ENCODE measurements at regions not wholly inside any gene's neighbourhood (a gene's known extent, or its start where the extent isn't known, plus 50 kb on each side); places are given as distances from the start of the nearest gene placed in this dataset.

DNA sequence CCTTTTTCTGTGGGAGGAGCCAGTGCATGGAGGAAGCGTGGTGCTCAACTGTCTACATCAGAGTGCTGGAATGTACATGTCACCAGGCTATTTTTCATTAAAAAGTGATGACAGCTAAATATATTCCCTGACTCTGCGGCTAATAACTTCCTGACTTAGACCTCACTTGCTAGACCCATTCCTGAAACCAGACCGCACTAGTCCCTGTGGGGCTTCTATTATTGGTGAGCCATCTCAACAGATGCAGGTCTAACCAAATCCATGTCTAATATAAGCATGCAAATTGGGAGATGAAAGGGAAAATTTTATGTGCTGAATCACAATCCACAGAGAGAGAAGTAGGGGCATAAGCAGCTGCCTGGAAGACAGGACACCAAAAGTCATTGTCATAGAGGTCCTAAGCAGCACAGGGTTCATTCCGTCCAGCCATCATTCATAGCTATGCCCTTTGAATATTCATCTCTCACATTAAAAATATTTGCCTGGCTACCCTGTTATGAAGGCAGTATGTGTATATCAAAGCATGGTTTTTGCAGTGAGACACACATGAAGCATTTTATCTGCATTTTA, 110.9 kb upstream of the BLID start:
- DNase-seq, result no peak

DNA sequence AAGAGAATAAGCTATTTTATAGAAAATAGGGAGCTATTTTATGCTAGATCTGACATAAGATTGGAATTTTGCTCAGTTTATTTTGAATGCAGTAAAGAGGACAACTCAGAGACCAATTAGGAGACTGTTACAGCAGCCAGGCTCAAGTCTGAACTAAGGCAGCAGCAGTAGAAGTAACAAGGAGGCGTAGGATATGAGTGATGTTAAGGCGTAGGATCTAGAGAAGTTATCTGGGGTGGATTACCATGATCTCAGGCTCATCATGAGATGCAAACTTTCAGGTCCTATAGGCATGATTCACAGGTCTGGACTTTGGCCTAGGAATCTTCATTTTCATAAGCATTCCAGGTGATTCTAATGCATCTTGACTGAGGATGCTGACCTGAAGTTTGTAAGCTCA, 108.9 kb upstream of the BLID start:
- no peak for DNase-seq

DNA sequence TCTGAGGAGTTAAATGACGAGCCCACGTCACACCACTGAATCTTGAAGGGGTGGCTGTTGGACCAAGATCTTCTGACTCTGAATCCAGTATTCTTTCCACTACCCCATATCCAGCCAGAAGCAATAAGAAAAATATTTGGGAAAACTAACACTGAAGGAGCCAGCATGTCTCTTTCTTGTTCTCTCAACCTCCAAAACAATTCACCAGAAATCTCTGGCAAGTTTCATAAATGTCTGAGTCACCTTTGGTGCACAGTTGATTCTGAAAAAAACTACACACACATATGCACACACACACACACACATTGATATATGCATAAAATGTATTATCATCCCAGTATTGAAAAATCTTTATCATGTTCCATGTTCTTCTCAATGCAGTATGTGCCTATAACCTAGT, 104.3 kb upstream of the BLID start:
- DNase-seq, result no peak

DNA sequence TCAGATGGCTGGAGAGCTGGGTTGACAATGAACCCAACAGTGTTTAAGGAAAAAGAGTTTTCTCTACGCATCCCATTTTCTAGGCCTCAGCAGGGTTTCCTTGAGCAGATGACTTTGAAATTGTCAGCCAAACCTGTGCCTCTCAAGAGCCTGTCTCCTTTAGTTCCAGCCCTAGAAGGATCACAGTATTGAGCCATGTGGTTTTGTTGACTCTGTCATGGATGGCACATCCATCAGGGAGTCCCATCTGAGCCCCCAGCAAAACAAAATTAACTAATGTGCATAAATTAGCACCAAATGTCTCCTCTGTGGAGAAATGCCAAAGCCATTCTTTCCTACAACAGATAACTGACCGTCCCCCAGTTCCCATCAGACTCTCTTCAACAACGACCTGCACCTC, 103.8 kb upstream of the BLID start:
- DNase-seq, result no peak

DNA sequence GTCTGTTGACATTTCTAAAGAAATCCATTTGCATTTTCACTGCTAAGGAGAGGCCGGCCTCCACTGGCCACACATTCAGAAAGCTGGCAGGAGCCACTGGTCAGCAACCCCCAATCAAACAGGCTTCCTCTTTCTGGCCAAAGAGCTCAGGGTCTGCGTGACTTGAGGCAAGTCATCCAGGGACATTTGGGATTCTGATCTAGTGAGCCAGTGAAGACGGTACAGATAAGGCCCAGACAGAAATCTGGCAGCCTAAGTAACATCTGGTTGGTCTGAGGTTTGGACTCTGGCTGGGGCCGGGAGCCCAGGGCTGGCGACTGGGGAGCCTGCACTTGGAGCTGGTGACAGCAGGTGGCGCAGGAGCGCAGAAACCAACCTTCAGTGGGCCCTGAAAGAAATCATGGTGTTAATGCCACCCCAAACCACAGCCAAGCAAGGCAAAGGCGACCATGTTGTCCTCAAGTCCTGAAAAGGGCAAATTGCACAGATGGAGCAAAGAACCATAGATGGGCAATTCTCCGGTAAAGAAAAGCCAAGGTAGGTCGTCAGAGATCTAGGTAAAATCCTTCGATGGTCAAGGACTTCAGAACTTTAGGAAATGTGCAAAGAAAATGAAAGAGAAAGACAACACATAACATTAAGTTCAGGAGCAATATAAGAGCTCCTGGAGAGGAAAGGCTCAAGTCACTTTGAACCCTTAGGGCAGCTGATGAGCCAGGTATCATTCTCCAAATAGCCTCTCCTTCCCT, 99.4 kb upstream of the BLID start:
- peak; percentile 78 for DNase-seq

DNA sequence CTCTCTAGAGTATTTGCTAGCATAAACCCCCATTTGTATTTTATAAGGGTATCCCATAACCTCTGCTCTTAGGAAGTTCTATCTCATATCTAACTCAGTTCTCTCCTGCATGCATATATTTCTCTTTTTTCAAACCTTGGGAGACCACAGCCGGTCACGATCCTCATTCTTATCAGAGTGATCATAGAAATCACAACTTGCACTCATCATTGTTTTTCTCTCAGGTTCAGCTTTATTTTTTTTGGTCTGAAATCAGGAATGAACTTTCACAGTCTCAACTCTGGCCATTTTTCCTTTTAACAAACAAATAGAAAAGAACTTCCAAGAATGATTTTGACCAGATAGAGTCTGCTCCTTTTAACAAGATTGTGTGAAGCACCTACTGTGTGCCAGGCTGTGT, 98.6 kb upstream of the BLID start:
- DNase-seq, result no peak

DNA sequence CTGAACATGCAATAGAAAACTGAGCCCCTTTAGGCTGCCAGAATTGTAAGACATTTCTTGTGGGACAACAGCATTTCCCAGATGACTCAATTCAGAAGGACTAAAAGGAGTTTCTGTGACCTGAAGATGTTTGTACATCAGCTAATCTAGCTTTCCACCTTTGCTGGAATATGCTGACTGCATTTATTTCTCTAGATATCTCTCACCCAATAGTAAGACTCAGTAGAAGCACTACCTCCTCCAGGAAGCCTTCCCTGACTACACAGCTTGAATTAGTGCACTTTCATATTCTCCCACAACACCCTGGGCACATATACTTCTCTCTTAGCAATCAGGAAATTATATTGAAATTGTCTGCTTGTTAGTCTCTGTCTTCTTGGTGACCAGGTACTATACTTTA, 98.1 kb upstream of the BLID start:
- no peak for DNase-seq

DNA sequence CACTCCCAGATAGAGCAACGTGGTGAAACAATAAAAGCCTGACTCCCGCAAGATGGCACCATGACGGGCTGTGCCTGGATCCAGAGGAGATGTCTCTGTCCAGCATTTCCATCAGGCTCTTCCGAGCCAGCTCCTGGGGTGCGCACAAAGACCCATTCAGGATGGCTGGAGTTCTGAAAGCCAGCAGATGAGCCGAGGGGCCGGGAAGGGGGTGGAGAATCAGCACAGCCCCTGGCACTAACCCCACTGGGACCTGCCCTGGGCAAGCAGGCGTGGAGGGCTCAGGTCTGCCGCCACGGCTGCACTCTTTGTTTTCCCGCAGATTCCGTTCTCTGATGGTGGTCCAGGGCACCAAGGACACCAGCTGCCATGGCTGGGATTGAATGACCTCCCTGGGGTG, 97.2 kb upstream of the BLID start:
- no peak for DNase-seq

DNA sequence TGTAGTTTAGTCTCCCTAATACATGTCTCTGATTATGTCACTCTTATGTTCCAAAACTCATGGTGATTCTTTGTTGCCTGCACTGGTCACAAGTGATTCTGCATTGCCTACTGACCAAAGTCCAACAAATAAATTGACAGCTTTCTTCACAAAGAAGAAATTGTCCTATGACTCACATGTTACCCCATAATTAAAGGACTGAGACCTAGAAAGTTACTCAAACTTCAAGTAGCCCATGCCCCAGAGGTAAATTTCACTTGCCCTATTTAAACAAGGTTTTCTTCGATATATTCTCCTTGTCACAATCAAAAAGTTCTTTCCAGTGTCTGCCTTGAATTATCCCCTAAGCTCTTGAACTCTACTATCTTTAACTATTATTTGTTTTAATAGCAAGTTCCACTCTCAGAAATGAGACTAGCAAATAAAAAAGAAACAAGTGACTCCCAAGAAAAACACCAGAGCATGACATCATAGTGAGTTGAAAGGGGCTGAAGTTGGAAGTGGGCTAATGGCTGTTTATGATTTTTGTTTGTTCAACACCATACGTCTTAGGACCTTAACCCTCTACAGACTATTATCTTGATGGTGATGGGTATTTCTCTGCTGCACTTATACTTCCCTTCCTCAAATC, 94.5 kb upstream of the BLID start:
- DNase-seq, result no peak

DNA sequence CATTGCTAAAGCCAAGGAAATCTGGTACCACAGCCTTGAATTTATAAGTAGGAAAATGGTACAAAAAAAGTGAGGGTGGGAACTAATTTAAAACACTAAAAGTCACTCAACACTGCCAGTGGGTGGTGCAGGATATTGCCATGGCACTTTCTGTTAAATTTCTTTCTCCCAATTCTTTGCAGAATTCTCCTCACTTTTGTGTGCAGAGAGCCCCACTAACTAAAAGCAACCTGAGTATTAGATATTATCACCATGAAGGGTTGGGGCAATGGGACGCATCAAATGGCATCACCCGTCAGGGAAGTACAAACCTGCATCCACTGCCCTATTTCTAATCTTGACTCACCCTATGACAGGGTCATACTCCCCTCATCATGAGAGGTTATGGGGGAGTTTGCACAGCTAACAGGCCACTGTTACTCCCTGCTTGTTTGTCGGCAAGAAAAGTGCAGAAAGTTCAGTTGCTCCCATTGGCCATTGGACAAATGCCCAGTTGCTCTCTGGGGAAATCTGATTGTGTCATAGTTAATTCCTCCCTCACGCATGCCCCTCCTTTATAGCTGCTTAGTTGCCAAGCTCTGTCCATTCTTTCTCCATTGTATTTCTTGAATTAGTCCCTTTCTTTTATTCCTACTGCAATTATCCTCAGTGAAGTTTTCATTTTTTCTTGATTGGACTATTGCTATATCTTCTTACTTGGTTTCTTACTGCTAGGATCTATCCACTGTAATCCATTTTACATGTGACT, 93.8 kb upstream of the BLID start:
- DNase-seq, result peak; percentile 55

DNA sequence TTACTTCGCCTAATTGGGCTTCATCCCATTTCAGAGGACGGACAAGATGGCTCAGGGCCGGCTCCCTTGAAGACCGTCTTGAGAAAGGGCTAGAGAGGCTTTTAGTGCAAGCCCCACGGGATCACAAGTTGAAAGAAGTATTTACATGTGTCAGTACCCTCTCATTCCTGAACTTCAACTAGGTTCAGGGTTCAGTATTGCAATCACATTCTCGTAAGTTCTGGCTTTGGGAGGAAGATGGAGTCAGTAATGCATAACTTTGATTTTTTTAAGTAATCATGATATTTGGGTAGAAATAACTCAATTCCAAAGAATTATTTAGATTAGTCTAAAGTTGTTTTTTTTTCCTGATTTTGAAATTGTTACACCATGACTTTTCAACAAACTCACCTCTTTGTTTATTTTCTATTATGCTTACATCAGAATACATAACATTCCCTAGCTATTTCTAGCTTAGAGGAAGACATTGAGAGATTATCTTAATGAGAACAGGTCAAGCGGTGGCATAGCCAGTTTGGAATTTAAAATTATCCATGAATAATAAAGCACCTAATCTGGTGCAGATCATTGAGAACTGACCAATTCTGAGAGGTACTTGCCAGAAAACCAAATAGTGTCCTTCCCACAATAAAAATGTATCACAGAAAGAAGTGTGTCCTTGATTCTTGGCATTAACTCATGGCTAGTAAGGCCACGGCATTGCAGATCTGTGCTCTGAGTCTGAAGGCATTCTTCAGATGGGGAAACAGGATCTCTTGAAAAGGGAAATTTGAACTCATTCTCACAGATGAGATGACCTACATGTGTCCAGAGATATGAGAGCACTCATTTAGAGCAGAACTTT, 92.1 kb upstream of the BLID start:
- no peak for DNase-seq

DNA sequence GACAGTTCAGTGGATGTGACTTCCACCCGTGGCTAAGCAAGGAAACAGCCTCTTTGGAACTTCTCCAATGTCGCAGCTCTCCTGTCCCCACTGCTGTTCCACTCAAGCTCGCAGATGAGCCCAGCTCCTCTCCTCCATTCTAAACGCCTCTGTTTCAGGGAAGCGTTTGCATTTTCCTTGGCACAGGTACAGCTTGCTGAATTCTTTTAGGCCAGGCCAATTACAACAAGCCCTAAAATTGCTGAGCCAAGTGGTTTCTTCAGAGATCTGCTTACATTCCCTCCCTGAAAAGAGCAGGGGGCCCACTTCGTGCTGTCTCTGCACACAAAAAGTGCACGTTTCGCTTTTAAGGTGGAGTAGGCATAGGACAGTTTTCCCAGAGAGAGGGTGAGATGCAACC, 91.5 kb upstream of the BLID start:
- DNase-seq, result peak; percentile 86

DNA sequence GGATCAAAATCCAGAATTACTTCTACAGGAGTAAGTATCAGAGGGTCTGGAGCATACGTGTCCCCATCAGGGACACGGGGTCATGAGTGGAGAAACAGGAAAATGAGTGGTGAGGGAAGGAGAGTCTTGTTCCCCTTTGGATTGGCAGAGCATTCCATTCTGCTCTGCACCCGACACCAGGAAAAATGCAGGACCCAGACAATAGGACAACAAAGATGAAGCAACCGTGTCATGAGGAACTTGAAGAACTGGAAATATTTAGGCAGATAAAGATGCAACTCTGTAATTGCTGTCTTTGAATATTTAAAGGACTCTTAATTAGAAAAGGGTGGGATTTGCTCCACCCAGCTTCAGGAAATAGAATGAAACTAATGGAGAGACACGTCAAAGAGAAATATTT, 89.0 kb upstream of the BLID start:
- no peak for DNase-seq

DNA sequence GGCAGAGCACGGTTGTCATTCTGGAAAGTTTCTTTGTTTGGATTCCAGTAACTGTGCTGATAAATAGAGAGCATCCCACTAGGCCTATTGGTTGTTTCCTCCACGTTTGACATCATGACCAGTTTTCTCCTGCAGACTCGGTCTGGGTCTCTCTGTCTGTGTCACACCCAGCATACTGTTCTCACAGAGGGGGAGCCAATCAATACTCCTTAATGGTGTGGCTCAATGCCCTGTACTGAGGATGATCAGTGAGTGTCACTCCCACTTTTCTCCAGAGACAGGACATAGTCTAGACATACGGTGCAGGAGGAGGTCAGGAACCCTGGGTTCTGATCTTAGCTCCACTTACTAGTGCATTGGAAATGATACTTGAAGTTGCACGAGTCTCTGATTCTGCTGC, 88.2 kb upstream of the BLID start:
- DNase-seq, result no peak

DNA sequence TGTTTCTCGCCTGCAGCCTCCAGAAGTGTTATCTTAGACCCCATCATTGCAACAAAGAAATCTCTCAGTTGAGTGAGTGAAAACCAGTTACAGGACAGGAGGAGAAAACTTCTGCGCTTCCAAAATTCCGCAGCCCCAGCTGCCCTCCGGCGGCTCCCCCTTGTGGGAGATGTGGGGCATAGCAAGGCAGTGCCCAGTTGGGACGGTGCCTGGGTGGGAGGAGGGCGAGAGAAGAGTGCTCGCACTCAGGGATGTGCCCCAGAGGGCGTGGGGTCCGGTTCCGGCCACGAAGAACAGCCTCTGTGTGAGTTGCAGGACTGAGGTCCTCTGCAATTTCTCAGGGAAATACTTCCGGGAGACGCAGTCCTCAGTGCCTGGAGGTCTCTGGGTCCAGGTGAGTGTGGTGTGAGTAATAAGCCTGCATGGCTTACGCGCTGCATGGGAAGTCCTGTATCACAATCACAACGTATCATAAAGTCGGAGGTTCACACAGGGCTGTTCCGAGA, 87.0 kb upstream of the BLID start:
- peak; percentile 91 for DNase-seq

DNA sequence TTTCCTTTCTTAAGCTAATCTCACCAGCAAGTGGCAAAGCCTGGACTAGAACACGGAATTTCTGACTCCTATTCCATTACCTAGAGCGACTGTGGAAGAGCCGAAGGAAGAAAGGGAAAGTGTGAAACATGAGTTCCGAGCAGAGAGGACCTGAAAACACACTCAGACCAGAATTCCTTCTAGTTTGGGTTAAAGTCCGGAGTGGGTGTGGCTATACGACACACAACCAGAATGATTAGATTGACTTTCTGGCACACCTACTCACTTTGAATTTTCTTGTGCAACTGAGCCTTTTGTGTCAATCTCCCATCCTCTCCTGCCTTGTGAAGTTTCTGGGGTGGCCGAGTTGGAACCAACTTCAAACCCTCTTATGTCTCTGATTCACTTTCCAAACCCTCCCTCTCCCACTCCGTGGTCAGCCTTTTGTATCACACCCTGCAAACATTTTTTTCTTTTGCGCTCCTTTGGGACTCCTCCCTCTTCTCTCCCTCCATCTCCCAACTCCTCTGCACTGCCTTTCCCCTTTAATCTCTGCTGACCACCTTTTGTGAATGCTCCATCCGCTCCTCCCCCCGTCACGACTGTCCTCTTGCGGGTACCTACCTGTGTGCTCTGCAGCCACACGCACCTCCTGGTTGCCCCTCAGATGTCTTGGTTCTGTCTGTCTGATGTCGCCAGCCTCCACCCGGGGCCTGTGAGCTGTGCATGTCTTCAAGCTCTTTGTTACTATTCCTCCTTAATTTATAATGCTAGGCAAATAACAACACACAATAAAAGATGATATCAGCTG, 86.3 kb upstream of the BLID start:
- DNase-seq, result peak; percentile 50

DNA sequence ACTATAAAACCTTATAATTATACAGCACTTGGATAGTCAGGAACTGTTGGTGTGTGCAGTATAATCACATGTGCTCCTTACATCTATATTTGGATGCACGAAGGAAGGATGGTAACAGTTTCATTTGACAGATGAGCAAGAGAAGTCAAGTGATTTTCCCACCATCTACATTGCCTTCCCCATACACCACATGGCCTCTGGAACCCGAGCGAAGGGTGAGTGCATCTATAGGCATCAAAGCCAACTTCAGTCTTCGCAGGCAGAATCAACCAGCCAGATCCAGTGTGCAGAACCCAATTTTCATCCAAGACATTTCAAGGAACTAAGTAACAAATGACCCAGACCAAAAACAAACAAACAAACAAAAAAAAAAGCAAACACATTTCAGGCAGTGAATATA, 85.1 kb upstream of the BLID start:
- DNase-seq, result no peak

DNA sequence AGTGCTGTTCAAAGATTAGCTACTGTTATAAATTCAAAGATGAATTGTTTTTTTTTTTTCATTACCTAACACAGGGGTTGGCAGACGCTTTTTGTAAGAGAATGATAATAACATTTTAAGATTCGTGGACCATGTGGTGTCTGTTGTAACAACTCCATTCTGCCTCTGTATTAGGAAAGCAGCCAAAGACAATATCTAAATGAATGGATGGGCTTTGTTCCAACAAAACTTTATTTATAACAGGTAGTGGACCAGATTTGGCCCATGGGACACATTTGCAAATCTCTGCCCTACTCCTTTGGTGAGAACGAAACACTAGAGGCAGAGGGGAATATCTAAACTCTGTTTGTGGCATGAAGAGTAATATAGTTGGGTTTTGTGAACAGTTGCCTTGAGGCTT, 83.6 kb upstream of the BLID start:
- DNase-seq, result no peak

DNA sequence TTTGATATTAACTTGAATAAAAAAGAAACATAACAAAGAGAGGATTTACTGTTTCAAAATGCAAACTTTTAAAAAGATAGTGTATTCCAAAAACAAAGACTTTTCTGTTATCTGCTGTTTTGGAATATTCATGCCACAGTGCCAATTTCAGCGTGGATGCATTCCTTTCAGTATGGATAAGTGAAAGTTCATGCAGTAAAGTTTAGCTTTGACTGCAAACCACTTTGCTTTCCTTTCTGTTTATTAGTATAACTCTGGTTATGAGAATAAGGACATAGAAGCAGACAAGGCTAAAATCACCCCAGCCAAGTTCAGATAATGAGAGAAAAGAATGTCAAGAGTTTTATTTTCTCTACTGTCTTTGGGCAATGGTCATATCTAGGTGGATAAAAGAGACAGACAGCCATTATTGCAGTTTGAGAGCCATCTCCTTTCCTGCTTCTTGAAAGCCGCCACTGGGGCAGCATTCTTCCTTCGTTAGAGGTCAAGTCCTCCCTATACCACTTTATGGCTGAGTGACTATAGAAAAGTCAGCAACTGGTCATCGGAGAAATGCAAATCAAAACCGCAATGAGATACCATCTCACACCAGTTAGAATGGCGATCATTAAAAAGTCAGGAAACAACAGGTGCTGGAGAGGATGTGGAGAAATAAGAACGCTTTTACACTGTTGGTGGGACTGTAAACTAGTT, 82.4 kb upstream of the BLID start:
- DNase-seq, result no peak

DNA sequence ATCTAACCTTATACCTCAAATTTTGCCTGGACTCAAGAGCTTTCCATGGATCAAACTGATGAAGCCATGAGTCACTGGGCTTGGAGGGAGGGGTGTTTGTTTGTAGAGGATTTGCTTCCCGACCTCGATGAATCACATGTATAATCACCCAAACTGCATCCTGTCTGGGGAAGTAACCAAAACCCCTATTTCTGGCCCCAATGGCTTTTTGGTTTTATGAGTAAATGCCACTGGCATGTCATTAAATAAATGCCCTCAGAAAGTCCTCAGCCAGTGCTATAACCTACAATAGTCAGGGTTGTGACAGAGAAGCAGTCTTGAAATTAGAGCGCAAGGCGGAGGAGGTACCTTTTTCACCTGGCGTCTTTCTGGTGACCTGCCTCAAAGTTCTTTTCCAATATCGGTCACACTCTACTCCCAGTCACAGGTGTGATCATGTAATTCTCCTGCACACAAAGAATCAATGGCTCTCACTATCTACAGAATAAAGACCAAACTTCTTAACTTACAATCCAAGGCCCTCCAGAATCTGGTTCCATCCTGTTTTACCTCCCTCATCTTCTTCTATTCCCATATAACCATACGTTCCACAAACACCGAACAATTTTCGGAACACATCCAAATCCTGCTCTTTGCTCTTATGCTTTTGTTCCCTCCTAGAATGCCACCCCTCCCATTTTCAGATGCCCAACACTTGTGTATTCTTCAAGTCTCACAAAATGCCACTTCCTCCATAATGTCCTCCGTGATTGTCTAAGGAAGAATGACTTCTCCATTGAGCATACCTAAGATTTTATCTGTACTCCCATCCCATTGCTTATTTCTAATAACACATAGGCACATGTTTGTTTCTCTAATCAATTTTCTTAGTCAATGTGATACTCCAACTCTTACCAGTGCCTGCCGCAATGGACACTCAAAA, 81.3 kb upstream of the BLID start:
- peak; percentile 42 for DNase-seq

Measured in right hindlimb (tissue), 1 donor.